ENCODE measurements at regions not wholly inside any gene's neighbourhood (a gene's known extent, or its start where the extent isn't known, plus 50 kb on each side); places are given as distances from the start of the nearest gene placed in this dataset.
"Not testable (repeated sequence)": the region's sequence is repeated elsewhere in the genome, so short reads cannot be mapped to it uniquely, and the experiment has no call there.

DNA sequence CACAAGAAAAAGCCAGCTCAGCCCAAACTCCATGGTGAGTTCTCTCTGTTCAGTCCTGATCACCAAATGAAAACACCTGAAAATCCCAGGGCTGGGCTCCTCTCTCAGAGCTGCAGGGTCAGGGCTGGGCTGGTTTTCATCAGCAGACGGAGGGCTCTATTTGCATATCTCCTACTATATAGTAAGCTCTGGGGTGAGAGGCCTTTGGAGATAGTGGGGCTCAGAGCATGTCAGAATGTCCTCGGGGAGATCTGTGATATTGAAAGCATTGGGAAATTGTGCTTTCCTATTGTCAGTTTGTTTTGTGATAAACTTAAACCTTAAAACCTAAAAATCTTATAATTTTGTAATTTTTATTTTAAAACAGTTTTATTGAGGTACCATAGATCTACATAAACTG lies 742.6 kb downstream of the TMEM121 start:
- TF ChIP-seq, protein P1, sequence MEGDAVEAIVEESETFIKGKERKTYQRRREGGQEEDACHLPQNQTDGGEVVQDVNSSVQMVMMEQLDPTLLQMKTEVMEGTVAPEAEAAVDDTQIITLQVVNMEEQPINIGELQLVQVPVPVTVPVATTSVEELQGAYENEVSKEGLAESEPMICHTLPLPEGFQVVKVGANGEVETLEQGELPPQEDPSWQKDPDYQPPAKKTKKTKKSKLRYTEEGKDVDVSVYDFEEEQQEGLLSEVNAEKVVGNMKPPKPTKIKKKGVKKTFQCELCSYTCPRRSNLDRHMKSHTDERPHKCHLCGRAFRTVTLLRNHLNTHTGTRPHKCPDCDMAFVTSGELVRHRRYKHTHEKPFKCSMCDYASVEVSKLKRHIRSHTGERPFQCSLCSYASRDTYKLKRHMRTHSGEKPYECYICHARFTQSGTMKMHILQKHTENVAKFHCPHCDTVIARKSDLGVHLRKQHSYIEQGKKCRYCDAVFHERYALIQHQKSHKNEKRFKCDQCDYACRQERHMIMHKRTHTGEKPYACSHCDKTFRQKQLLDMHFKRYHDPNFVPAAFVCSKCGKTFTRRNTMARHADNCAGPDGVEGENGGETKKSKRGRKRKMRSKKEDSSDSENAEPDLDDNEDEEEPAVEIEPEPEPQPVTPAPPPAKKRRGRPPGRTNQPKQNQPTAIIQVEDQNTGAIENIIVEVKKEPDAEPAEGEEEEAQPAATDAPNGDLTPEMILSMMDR (conservative IDR thresholded peaks at IDR 0.05; ENCODE audit: low read depth, low read length) = no peak
- Histone ChIP-seq H3K9ac (no peak overlapping the region), H3K79me2 (ENCODE audit: insufficient read depth, low read depth) (no peaks in the 10 kb centered on the region), H3K27ac (no peak overlapping the region), H3K4me3 (IDR thresholded peaks at IDR 0.05; ENCODE audit: insufficient read depth, low read depth, low read length) (no peak overlapping the region), H3K4me2 (no peak overlapping the region), H4K20me1 (ENCODE audit: insufficient read depth) (no peaks in the 10 kb centered on the region), H3K36me3 (ENCODE audit: insufficient read depth) (no peaks in the 10 kb centered on the region), H3K27me3 (ENCODE audit: insufficient read depth, low read depth) (no peaks in the 10 kb centered on the region), H2AFZ (ENCODE audit: low read depth) (no peak overlapping the region), H3K4me1 (ENCODE audit: low read depth, poor library complexity, severe bottlenecking) (no peaks in the 10 kb centered on the region)

DNA sequence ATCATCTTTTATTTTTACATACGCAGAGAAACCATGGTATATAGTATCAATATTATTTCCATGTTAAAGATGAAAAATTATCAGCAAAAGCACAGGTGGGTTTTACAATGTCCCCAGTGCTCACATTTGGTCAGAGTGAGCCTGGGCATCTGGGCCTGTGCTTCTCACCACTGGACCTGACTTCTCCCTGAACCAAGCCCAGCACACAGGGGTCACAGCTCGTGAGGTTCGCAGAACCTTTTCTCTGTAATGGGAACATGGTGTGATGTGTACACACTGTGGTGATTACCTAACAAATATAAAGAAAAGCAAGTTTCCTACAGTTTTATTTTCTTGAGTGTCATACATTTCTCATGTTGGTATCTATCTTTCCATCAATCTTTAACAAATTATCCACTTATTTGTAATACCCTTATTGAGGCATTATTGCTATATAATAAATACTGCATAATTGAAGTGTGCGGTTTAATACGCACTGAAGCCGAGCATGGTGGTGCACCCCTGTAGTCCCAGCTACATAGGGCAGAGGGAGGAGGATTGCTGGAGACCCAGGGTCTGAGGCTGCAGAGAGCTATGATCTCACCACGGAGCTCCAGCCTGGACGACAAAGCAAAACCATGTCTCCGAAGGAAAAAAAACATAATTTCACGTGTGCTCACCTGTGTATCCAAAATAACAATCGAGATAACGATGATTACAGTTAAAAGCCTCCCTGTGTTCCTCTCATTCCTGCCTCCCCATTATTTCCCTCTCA lies 743.2 kb downstream of the TMEM121 start:
- no peak overlapping the region for H3K9ac ChIP-seq
- H3K27ac ChIP-seq = no peak overlapping the region

GRCh38 chr14:106270476-106271121 lies 744.2 kb downstream of the TMEM121 start:
- not testable (repeated sequence) for H3K4me2 ChIP-seq; H3K27me3 ChIP-seq (ENCODE audit: insufficient read depth, low read depth); H3K36me3 ChIP-seq (ENCODE audit: insufficient read depth); H2AFZ ChIP-seq (ENCODE audit: low read depth); H3K4me1 ChIP-seq (ENCODE audit: low read depth, poor library complexity, severe bottlenecking); H4K20me1 ChIP-seq (ENCODE audit: insufficient read depth); H3K9ac ChIP-seq; H3K27ac ChIP-seq; H3K4me3 ChIP-seq (IDR thresholded peaks at IDR 0.05; ENCODE audit: insufficient read depth, low read depth, low read length); H3K79me2 ChIP-seq (ENCODE audit: insufficient read depth, low read depth)

More for the DNA sequence above, 743.2 kb downstream of the TMEM121 start:
- Histone ChIP-seq H3K4me1 (ENCODE audit: low read depth, poor library complexity, severe bottlenecking) (no peaks in the 10 kb centered on the region), H3K79me2 (ENCODE audit: insufficient read depth, low read depth) (no peaks in the 10 kb centered on the region), H3K4me3 (IDR thresholded peaks at IDR 0.05; ENCODE audit: insufficient read depth, low read depth, low read length) (no peak overlapping the region), H3K4me2 (no peak overlapping the region), H2AFZ (ENCODE audit: low read depth) (no peak overlapping the region), H4K20me1 (ENCODE audit: insufficient read depth) (no peaks in the 10 kb centered on the region), H3K27me3 (ENCODE audit: insufficient read depth, low read depth) (no peaks in the 10 kb centered on the region), H3K36me3 (ENCODE audit: insufficient read depth) (no peaks in the 10 kb centered on the region)
- TF ChIP-seq, protein P1 (conservative IDR thresholded peaks at IDR 0.05; ENCODE audit: low read depth, low read length) = no peak

DNA sequence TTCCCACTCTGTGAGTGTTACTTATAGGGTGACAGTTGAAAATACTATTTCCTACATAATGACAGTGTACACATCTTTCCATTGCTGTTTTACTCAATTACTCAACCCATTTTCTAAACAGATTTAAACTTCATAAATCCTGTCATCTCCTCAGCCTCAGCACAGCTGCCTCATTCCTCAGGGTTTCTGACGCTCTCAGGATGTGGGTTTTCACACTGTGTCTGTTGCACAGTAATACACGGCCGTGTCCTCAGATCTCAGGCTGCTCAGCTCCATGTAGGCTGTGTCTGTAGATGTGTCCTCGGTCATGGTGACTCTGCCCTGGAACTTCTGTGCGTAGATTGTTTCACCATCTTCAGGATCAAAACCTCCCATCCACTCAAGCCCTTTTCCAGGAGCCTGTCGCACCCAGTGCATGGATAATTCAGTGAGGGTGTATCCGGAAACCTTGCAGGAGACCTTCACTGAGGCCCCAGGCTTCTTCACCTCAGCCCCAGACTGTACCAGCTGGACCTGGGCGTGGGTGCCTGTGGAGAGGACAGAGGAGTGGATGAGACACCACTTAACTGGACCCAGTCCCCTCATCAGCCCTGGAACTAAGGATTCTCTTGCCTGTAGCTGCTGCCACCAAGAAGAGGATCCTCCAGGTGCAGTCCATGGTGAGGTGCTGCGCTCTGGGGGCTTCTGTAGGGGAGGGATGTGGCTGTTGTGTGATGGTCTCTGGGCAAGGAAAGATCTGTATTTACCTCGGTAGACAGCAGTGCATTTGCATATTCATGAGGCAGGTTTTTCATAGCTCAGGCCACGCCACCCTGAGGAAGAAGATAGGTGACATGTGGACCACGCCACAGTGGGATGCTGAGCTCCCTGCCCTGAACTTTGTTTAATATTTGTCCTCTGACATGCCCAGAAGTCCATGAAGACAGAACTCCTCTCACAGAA lies 750.2 kb downstream of the TMEM121 start:
- TF ChIP-seq, protein P1 (conservative IDR thresholded peaks at IDR 0.05; ENCODE audit: low read depth, low read length) = no peak
- H3K4me1 ChIP-seq (ENCODE audit: low read depth, poor library complexity, severe bottlenecking) = no peaks in the 10 kb centered on the region
- no peak overlapping the region for H3K4me2 ChIP-seq
- no peaks in the 10 kb centered on the region for H4K20me1 ChIP-seq (ENCODE audit: insufficient read depth)
- H2AFZ ChIP-seq (ENCODE audit: low read depth) = no peak overlapping the region
- no peak overlapping the region for H3K4me3 ChIP-seq (IDR thresholded peaks at IDR 0.05; ENCODE audit: insufficient read depth, low read depth, low read length)
- H3K27ac ChIP-seq = no peak overlapping the region
- no peaks in the 10 kb centered on the region for H3K36me3 ChIP-seq (ENCODE audit: insufficient read depth)
- H3K79me2 ChIP-seq (ENCODE audit: insufficient read depth, low read depth) = no peaks in the 10 kb centered on the region
- no peaks in the 10 kb centered on the region for H3K27me3 ChIP-seq (ENCODE audit: insufficient read depth, low read depth)
- H3K9ac ChIP-seq = no peak overlapping the region
